GM23248 (cell line): ENCODE measurements at regions not wholly inside any gene's neighbourhood (a gene's known extent, or its start where the extent isn't known, plus 50 kb on each side); places are given as distances from the start of the nearest gene placed in this dataset.

Experiments
- DNase-seq: peaks from one replicate; pipeline ENCODE4 v3.0.0-alpha.2; 2015
- H2AFZ ChIP-seq: fragments of 200-600 bp; sonication (generic); 2 replicates; pipeline ENCODE4 v1.6.1; 2016; ENCODE audit warnings: antibody characterized with exemption
- H3F3A ChIP-seq: fragments of 200-600 bp; sonication (generic); 2 replicates; pipeline ENCODE4 v1.6.1; 2016; ENCODE audit warnings: mild to moderate bottlenecking, antibody characterized with exemption, mixed run types; ENCODE audit not compliant: insufficient read depth
- H3K27ac ChIP-seq: fragments of 200-600 bp; sonication (generic); 2 replicates; pipeline ENCODE4 v1.5.1; 2016; ENCODE audit warnings: mild to moderate bottlenecking
- H3K27me3 ChIP-seq: fragments of 200-600 bp; sonication (generic); replicated peaks from 2 replicates; pipeline ENCODE4 v1.6.1; 2016; ENCODE audit warnings: mild to moderate bottlenecking; ENCODE audit not compliant: insufficient read depth
- H3K36me3 ChIP-seq: fragments of 200-600 bp; sonication (generic); 2 replicates; pipeline ENCODE4 v1.6.1; 2016; ENCODE audit warnings: low read depth, mild to moderate bottlenecking
- H3K4me1 ChIP-seq: fragments of 200-600 bp; sonication (generic); 2 replicates; pipeline ENCODE4 v1.6.1; 2016; ENCODE audit warnings: mild to moderate bottlenecking; ENCODE audit not compliant: insufficient read depth
- H3K4me2 ChIP-seq: fragments of 200-600 bp; sonication (generic); one replicate; pipeline ENCODE4 v1.6.1; 2016; ENCODE audit warnings: mild to moderate bottlenecking; ENCODE audit not compliant: unreplicated experiment
- H3K4me3 ChIP-seq: fragments of 200-600 bp; sonication (generic); 2 replicates; pipeline ENCODE4 v1.5.1; 2016; ENCODE audit warnings: mild to moderate bottlenecking
- H3K79me2 ChIP-seq: fragments of 200-600 bp; sonication (generic); 2 replicates; pipeline ENCODE4 v1.6.1; 2016; ENCODE audit warnings: mild to moderate bottlenecking; ENCODE audit not compliant: insufficient read depth
- H3K9ac ChIP-seq: fragments of 200-600 bp; sonication (generic); 2 replicates; pipeline ENCODE4 v1.6.1; 2016; ENCODE audit warnings: mild to moderate bottlenecking
- H3K9me2 ChIP-seq: fragments of 200-600 bp; sonication (generic); 2 replicates; pipeline ENCODE4 v1.6.1; 2016; ENCODE audit warnings: mixed run types, mild to moderate bottlenecking, moderate library complexity; ENCODE audit not compliant: insufficient read depth
- H3K9me3 ChIP-seq: fragments of 200-600 bp; sonication (generic); one replicate; pipeline ENCODE4 v1.6.1; 2017; ENCODE audit warnings: low read depth
- H4K20me1 ChIP-seq: fragments of 200-600 bp; sonication (generic); 2 replicates; pipeline ENCODE4 v1.6.0; 2016; ENCODE audit not compliant: insufficient read depth
- EZH2 ChIP-seq: fragments of 200-600 bp; sonication (generic); IDR thresholded peaks from 2 replicates; pipeline ENCODE4 v1.6.1; 2018; ENCODE audit warnings: antibody characterized with exemption, mild to moderate bottlenecking; ENCODE audit not compliant: insufficient read depth, poor library complexity, severe bottlenecking
- EZH2phosphoT487 ChIP-seq: fragments of 200-600 bp; sonication (generic); IDR thresholded peaks from 2 replicates; pipeline ENCODE4 v1.6.1; 2018; ENCODE audit warnings: antibody characterized with exemption, moderate library complexity, mild to moderate bottlenecking, low read depth; ENCODE audit not compliant: insufficient read depth
- WGBS, 2 experiments: methylation state at CpG; one replicate each; pipeline ENCODE4 v1.1.6; 2015 to 2017; ENCODE audit warnings: low lambda C conversion rate in 2 of 2, low coverage in 1 of 2; ENCODE audit errors: missing lambda C conversion rate in 2 of 2; 5-methylcytosine and 5-hydroxymethylcytosine counted together
- in situ Hi-C: fragments of 300-500 bp; cut with MboI; formaldehyde crosslinking; loops from 2 replicates; pipeline ENCODE4 v1.15.0; 2020

- no peak for TF ChIP-seq EZH2phosphoT487
- no peak for TF ChIP-seq EZH2
- Histone ChIP-seq H3K4me3 (no peak overlapping the region), H3K9me3 (no peaks in the 10 kb centered on the region), H3K9me2 (no peaks in the 10 kb centered on the region), H3K4me1 (peaks cover 51% of the 10 kb centered on the region), H3K36me3 (no peaks in the 10 kb centered on the region), H3K9ac (peak overlapping the region; percentile 43; the same call in 1 of the 2 replicates), H3K79me2 (no peaks in the 10 kb centered on the region), H3F3A (peaks cover 53% of the 10 kb centered on the region), H4K20me1 (no peaks in the 10 kb centered on the region), H3K27ac (peak overlapping the region; percentile 75), H2AFZ (peak overlapping the region; percentile 64), H3K27me3 (no peaks in the 10 kb centered on the region), H3K4me2 (peak overlapping the region; percentile 45)
- in situ Hi-C loops: no loop called here
- DNase-seq: peak; percentile 85
- 9 to 11% methylated on average over 11 of the region's 11 CpGs for WGBS, 2 experiments
These were observed 118.5 kb upstream of the NGF start for GRCh38 chr1:115456441-115456961.

GRCh38 chr1:115454837-115455511, 116.9 kb upstream of the NGF start:
- DNase-seq: peak; percentile 81
- WGBS, 2 experiments: 6 to 9% methylated on average over 13 of the region's 13 CpGs
- H3F3A ChIP-seq: peaks cover 53% of the 10 kb centered on the region
- H3K27me3 ChIP-seq: no peaks in the 10 kb centered on the region
- no peaks in the 10 kb centered on the region for H3K36me3 ChIP-seq
- TF ChIP-seq EZH2 (no peak), EZH2phosphoT487 (no peak)
- H3K79me2 ChIP-seq: no peaks in the 10 kb centered on the region
- H3K4me2 ChIP-seq: peak overlapping the region; percentile 45
- no peaks in the 10 kb centered on the region for H4K20me1 ChIP-seq
- no peaks in the 10 kb centered on the region for H3K9me3 ChIP-seq
- H3K4me3 ChIP-seq: no peak overlapping the region
- in situ Hi-C loops: no loop called here
- H3K4me1 ChIP-seq: peaks cover 51% of the 10 kb centered on the region
- peak overlapping the region; percentile 43 for H3K9ac ChIP-seq
- H2AFZ ChIP-seq: peak overlapping the region; percentile 64
- H3K27ac ChIP-seq: peak overlapping the region; percentile 75
- H3K9me2 ChIP-seq: no peaks in the 10 kb centered on the region

GRCh38 chr1:115453666-115454065, 115.6 kb upstream of the NGF start:
- Histone ChIP-seq H3K27me3 (no peaks in the 10 kb centered on the region), H3K9me3 (no peaks in the 10 kb centered on the region), H3K27ac (peak overlapping the region; percentile 4), H3K4me2 (no peak overlapping the region), H3K9me2 (no peaks in the 10 kb centered on the region), H3K9ac (no peak overlapping the region), H2AFZ (no peak overlapping the region), H3K36me3 (no peaks in the 10 kb centered on the region), H3K79me2 (no peaks in the 10 kb centered on the region), H3F3A (peaks cover 53% of the 10 kb centered on the region), H3K4me1 (peaks cover 51% of the 10 kb centered on the region), H3K4me3 (no peak overlapping the region), H4K20me1 (no peaks in the 10 kb centered on the region)
- WGBS, 2 experiments: 33 to 42% methylated on average over 2 of the region's 2 CpGs
- peak; percentile 56 for DNase-seq
- TF ChIP-seq EZH2phosphoT487 (no peak), EZH2 (no peak)
- in situ Hi-C loops: no loop called here

- DNase-seq: peak; percentile 52
- H3K4me2 ChIP-seq: no peak overlapping the region
- H3K79me2 ChIP-seq: no peaks in the 10 kb centered on the region
- H3F3A ChIP-seq: peaks cover 53% of the 10 kb centered on the region
- no peak overlapping the region; the same call in 1 of the 2 replicates for H3K27ac ChIP-seq
- no peaks in the 10 kb centered on the region for H4K20me1 ChIP-seq
- H3K36me3 ChIP-seq: no peaks in the 10 kb centered on the region
- TF ChIP-seq EZH2phosphoT487 (no peak), EZH2 (no peak)
- no peaks in the 10 kb centered on the region for H3K9me3 ChIP-seq
- H3K9me2 ChIP-seq: no peaks in the 10 kb centered on the region
- H3K27me3 ChIP-seq: no peaks in the 10 kb centered on the region
- H3K4me3 ChIP-seq: no peak overlapping the region
- 46 to 49% methylated on average over 6 of the region's 6 CpGs for WGBS, 2 experiments
- in situ Hi-C loops: no loop called here
- no peak overlapping the region for H2AFZ ChIP-seq
- no peak overlapping the region for H3K9ac ChIP-seq
- H3K4me1 ChIP-seq: peaks cover 51% of the 10 kb centered on the region
These were observed 114.7 kb upstream of the NGF start for GRCh38 chr1:115452600-115453329.
